ENCODE measurements at regions not wholly inside any gene's neighbourhood (a gene's known extent, or its start where the extent isn't known, plus 50 kb on each side); places are given as distances from the start of the nearest gene placed in this dataset.

- TF ChIP-seq CTCF (IDR thresholded peaks at IDR 0.05) (no peak), EP300 (IDR thresholded peaks at IDR 0.05) (no peak), POLR2A (IDR thresholded peaks at IDR 0.05) (no peak)
These were observed 292.9 kb upstream of the NR2F2 start for GRCh38 chr15:96037584-96037983.

Data from suprapubic skin (tissue), 3 donors.